Thoracic aorta (tissue), 2 donors: ENCODE measurements at regions not wholly inside any gene's neighbourhood (a gene's known extent, or its start where the extent isn't known, plus 50 kb on each side); places are given as distances from the start of the nearest gene placed in this dataset.
"Not testable (repeated sequence)": the region's sequence is repeated elsewhere in the genome, so short reads cannot be mapped to it uniquely, and the experiment has no call there.

Source experiments
- ATAC-seq: fragments of 150-250 bp; one replicate; pipeline ENCODE4 v1.8.0; 2017; ENCODE audit warnings: low read depth; ENCODE audit not compliant: insufficient number of reproducible peaks, low FRiP score
- DNase-seq: peaks from one replicate; pipeline ENCODE4 v3.0.0-alpha.2; 2020; ENCODE audit warnings: low spot score
- H3K27ac ChIP-seq, 2 donors: fragments of 200-600 bp; sonication (generic); 1 replicate in 1 of 2; 2 replicates in 1 of 2; pipeline ENCODE4 v1.5.1; 2016; ENCODE audit warnings: mild to moderate bottlenecking in 2 of 2, moderate library complexity in 2 of 2
- H3K27me3 ChIP-seq: fragments of 200-600 bp; sonication (generic); replicated peaks from 2 replicates; pipeline ENCODE4 v1.6.0; 2016; ENCODE audit warnings: mild to moderate bottlenecking; ENCODE audit not compliant: insufficient read depth
- H3K36me3 ChIP-seq: fragments of 200-600 bp; sonication (generic); one replicate; pipeline ENCODE4 v1.5.1; 2016
- H3K4me1 ChIP-seq, 2 donors: fragments of 200-600 bp; sonication (generic); 1 replicate in 1 of 2; 2 replicates in 1 of 2; pipeline versions ENCODE4 v1.5.1 to v1.6.0; 2016; ENCODE audit warnings: low read depth in 2 of 2, mild to moderate bottlenecking in 1 of 2; ENCODE audit not compliant: control insufficient read depth in 1 of 2
- H3K4me3 ChIP-seq: fragments of 200-600 bp; sonication (generic); 2 replicates; pipeline ENCODE4 v1.5.1; 2016; ENCODE audit warnings: mild to moderate bottlenecking
- H3K9me3 ChIP-seq: fragments of 200-600 bp; sonication (generic); 2 replicates; pipeline ENCODE4 v1.5.1; 2016
- CTCF ChIP-seq: fragments of 200-600 bp; sonication (generic); IDR thresholded peaks from one replicate; pipeline ENCODE4 v1.5.1; 2019; ENCODE audit warnings: antibody characterized with exemption

- H3K27me3 ChIP-seq: no peaks in the 10 kb centered on the region
- DNase-seq (no peak), ATAC-seq (no peak)
- H3K4me3 ChIP-seq: no peak overlapping the region
- no peak overlapping the region for H3K27ac ChIP-seq
- H3K4me1 ChIP-seq: no peaks in the 10 kb centered on the region
- TF ChIP-seq CTCF: no peak
- H3K36me3 ChIP-seq: no peaks in the 10 kb centered on the region
- H3K9me3 ChIP-seq: no peaks in the 10 kb centered on the region
These were observed 154.5 kb upstream of the APC start for GRCh38 chr5:112583166-112583565.

GRCh38 chr5:112584781-112585180 is 152.9 kb upstream of the APC start:
- H3K9me3 ChIP-seq: no peaks in the 10 kb centered on the region
- H3K27ac ChIP-seq: no peak overlapping the region
- no peaks in the 10 kb centered on the region for H3K27me3 ChIP-seq
- H3K36me3 ChIP-seq: no peaks in the 10 kb centered on the region
- no peak for TF ChIP-seq CTCF
- ATAC-seq (no peak), DNase-seq (no peak)
- no peak overlapping the region for H3K4me3 ChIP-seq
- no peaks in the 10 kb centered on the region for H3K4me1 ChIP-seq

GRCh38 chr5:112586596-112587062 is 151.1 kb upstream of the APC start:
- Histone ChIP-seq H3K9me3 (no peaks in the 10 kb centered on the region), H3K4me1 (no peaks in the 10 kb centered on the region), H3K36me3 (no peaks in the 10 kb centered on the region), H3K4me3 (no peak overlapping the region), H3K27me3 (no peaks in the 10 kb centered on the region), H3K27ac (no peak overlapping the region)
- ATAC-seq (no peak), DNase-seq (no peak)
- no peak for TF ChIP-seq CTCF

- not testable (repeated sequence) for ATAC-seq, H3K36me3 ChIP-seq, H3K27me3 ChIP-seq, H3K4me3 ChIP-seq, H3K4me1 ChIP-seq, DNase-seq, H3K9me3 ChIP-seq, H3K27ac ChIP-seq
These were observed 146.8 kb upstream of the APC start for GRCh38 chr5:112590858-112591257.

- H3K4me3 ChIP-seq: no peak overlapping the region
- no peak for TF ChIP-seq CTCF
- H3K27me3 ChIP-seq: no peaks in the 10 kb centered on the region
- DNase-seq (no peak), ATAC-seq (no peak)
- H3K27ac ChIP-seq: no peak overlapping the region
- H3K36me3 ChIP-seq: no peaks in the 10 kb centered on the region
- no peaks in the 10 kb centered on the region for H3K9me3 ChIP-seq
- H3K4me1 ChIP-seq: no peaks in the 10 kb centered on the region
These were observed 143.4 kb upstream of the APC start for GRCh38 chr5:112594095-112594850.

- Histone ChIP-seq H3K27me3 (no peaks in the 10 kb centered on the region), H3K4me1 (no peaks in the 10 kb centered on the region), H3K27ac (no peak overlapping the region), H3K36me3 (no peaks in the 10 kb centered on the region), H3K9me3 (no peaks in the 10 kb centered on the region), H3K4me3 (no peak overlapping the region)
- DNase-seq: no peak
- TF ChIP-seq CTCF: no peak
- no peak for ATAC-seq
These were observed 142.7 kb upstream of the APC start for GRCh38 chr5:112594941-112595340.
